Globus pallidus (tissue), 1 donor: ENCODE measurements at regions not wholly inside any gene's neighbourhood (a gene's known extent, or its start where the extent isn't known, plus 50 kb on each side); places are given as distances from the start of the nearest gene placed in this dataset.

Experiments used
- DNase-seq: peaks from one replicate; pipeline ENCODE4 v3.0.0-alpha.2; 2015; ENCODE audit warnings: low spot score

DNA sequence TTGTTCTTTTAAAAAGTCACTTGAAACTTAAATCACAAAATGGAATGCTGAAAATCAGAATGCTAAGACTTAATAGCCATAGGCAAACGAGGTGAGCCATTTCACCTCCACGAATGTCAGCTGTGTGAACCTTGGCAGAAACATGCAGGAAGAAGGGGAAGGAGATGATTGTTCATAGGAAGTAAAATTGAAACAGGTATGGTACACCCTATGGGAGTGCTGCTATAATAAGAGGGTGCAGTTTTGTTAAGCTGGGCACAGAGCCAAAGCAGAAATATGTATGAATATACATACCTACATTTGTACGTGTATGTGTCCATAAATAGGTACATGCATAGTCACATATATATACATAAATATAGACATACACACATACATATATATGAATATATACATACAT is 51.0 kb upstream of the SPINK5 start:
- no peak for DNase-seq

DNA sequence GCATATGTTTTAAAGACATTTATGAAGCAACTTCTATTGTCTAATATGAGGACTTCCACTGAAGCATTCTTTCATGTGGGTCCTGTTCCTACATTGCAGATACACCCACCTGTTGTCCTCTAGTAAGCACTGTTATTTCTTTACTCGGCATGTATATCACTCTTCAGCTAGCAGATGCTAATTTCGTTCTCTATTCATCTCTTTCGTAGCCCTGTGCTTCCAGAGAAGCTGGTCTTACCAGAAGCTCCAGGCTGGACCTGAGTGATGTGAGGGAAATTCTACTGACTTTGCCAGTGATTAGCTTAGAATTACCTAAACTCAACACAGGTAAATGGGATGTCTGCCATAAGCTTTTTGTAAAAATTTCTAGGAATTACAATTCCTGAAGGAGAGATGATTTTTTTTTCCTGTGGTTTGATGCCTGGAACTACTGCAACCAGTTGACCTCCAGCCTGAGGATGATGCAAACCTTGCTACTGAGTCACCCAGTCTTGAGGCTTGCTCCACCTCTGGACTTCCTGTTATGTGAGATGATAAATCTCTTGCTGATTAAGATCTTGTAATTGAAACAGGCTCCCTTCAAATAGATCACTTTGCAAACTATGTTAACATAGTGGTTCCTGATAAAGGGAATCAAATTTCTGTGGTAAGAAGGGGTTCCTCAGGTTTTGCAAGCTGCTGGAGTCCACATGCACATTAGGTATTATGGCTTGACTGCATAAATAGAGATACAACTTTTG is 52.2 kb upstream of the SPINK5 start:
- DNase-seq: no peak

DNA sequence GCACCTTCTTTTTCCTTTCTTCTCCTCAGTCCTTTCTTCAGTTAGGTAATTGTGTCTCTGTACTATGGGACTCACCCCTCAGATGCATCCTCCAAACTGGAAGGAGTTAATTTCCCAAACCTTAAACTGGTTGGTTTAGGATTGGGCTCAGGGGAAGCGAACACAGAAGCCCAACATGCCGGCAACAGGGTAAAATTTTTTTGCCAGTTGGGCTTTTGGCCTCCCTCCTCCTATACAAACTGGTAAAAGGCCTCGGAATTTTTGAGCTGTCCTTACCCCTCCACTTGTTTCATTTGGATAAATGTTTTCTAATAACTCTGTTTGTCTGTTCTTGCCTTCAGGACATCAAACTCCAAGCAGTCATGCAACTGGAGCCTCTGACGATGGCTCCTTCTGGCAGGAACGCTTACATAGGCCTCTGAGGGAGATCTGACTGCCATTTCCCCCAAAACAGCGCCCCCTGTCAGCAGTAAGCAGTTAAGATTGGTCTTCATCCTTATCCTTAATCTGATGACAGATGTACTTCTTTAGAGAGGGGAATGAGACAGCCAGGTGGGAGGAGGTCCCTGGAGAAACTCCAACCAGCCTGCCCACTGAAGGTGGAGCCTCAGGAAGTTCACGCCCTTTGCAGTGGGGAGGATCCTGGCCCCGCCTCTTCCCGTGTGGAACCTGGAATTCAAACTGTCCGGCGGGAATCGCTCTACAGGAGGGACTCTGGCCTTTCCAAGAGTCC is 57.8 kb upstream of the SPINK5 start:
- peak; percentile 0 for DNase-seq

DNA sequence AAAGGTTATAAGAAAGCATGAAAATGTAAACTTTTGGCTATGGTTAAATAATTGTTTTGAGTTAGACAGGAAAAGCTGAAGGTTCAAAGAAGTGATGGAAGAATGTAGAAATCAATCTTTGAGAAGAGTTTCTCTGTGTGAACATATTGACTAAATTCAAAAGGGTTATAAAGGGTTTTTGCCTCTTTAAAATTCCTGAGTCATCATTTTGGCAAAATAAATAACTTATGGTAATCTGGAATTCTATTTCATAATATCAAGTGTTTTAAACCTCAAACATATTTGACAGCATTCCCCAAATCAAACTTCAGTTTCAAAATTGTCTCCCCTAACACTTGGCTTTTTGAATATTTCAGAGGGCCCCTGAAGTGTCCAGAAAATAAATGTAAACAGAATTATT is 60.6 kb upstream of the SPINK5 start:
- DNase-seq: no peak

DNA sequence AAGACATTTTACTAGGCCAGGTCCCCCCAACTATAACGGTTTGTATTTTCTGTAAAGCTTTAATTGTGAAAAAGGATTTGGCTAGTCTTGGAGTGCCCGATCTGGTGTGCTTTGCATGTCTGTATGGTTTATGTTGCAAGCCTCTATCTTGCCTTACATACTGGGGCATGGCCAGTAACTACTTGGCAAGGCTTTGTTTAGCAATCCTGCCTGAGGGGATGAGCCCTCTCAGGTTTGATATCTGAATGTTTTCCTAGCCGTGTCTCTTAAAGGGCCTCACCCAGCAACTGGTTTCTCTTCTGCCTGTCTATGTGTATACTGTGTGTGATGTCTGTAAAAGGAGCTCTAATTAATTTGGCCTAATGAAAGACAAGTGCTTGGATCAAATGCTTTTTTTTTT is 61.3 kb upstream of the SPINK5 start:
- no peak for DNase-seq

DNA sequence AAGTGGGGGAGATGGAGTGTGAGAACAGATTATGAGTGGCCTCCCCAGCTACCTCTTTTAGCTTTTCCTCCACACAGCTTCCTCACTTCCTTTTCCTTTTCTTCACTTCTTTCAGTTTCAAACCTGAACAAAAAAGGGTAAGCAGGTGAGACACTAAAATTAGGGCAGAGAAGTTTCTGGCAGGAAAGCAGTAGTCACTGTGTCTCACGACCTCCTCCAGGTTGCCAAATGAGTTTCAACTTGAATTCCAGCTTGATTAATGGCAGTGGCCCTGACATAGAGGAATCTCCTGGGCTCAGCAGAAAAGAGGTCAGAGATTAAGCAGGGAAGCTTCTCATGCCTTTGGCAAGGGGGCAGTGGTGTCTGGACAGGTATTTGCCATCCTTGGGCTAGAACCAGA is 63.7 kb upstream of the SPINK5 start:
- no peak for DNase-seq

DNA sequence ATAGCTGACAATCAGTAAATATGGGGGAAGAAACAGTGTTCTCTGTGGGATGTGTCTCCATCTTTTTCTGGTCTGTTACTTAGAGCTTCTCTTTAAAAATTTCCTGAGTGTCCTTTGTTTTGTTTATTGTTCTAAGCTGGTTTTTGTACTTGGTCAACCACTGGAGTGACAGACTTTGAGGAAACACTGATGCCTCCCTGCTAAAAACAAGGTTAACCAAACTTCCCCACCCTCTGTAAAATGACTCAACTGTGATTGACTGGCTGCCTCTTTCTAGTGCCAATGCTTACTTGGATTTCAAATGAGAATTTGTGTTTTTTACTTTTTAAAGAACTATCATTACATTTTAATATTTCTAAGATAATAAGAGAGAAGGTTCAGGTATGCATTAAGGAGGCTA is 65.1 kb upstream of the SPINK5 start:
- no peak for DNase-seq

DNA sequence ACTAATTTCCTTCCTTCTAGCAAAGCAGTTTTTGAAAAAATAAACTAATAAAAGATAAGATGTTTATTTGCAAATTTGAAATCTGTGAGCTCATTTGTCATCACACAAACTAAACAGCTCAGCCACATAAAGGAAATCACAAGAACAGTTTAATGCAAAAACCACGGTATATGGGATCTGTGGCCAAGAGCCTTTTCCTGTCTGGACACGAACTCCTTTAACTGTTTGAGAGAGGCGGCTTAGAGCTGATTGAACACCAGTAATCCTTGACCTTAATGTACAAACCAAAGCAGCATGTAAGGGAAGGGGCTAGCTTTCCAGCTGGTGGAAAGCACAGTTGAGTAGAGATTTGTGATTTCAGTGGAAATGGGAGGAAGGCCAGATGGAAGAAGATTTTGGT is 66.3 kb upstream of the SPINK5 start:
- DNase-seq: no peak

DNA sequence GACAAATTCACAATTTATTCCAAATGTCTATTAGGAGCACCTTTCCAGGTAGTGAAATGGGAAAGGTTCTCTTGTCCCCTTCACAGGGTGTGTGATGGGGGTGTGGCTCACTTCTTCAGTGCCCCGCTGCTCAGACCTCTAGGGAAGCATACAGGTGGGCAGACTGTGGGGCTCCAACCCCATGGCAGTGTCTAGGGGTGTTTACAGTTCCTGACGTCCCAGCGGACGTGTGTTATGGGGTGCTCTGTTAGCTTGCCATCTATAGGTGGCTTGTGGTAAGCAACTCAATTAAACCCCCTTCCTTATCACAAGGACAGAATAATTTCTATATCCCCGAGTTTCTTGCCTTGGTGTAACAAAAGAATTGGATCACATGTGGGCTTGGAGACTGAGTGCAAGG is 67.4 kb upstream of the SPINK5 start:
- DNase-seq: no peak

DNA sequence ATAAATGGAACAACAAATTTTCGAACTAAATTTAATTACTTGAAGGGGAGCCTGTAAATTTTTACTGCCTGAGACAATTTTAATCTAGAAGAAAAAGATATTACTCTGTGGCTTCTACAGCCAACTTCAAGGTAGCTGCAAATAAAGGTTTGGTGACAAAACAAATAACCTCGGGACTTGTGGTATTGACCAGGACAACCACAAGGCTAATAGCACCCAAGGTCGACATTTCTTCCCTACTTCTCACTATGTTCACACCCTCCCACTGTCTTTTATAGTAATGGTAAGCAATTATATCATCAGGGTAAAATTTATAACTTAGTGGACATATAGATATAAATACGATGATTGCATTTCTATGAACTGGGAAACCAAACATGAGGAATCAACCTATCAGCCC is 67.9 kb upstream of the SPINK5 start:
- DNase-seq: no peak

DNA sequence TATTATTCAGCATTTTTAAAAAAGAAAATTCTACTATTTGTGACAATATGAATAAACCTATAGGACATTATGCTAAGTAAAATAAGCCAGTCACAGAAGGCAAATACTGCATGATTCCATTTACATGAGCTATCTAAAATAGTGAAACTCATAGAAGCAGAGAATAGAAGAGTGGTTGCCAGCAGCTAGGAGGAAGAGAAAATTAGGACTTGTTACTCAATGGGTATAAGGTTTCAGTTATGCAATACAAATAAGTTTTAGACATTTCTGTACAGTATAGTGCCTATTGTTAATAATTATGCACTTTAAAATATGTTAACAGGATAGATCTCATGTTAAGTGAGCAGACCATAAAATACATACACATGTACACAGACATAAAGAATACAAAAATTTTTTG is 73.8 kb upstream of the SPINK5 start:
- DNase-seq: no peak

DNA sequence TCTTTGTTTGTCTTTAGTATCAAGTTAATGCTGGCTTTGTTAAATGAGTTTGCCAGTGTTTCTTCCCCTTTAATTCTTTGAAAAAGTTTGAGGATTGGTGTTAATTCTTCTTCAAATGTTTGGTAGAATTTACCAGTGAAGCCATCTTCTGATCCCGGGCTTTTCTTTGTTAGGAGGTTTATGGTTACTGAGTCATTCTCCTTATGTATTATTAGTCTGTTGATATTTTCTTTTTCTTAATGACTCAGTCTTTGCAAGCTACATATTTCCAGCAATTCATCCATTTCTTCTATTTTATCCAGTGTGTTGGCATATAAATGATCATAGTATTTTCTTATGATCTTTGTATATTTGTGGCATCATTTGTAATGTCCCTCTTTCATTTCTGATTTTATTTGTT is 74.5 kb upstream of the SPINK5 start:
- no peak for DNase-seq

DNA sequence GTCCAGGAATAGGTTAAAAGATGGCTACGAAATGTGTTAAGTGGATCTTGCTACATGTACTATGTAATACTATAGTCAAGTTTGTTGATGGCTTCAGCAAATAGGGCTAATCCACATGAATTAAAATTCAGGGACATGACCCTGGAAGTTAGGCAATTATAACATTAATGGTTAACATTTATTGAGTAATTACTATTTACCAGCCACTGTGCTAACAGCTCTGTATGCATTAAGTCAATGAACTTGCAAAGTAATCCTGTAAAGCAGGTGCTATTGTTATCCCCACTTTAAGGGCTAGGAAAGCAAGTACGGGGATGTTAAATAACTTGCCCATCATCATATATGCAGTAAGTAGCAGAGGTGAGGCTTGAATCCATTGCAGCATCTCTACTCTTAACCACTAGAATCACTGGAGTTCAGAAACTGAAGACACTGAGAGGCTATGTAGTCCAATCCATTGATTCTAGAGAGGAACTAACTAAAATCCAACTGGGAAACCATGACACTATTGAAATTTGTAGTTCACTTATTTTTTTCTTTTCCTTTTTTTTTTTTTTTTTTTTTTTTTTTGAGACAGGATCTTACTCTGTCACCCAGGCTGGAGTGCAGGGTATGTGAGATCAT is 77.5 kb upstream of the SPINK5 start:
- DNase-seq: no peak

DNA sequence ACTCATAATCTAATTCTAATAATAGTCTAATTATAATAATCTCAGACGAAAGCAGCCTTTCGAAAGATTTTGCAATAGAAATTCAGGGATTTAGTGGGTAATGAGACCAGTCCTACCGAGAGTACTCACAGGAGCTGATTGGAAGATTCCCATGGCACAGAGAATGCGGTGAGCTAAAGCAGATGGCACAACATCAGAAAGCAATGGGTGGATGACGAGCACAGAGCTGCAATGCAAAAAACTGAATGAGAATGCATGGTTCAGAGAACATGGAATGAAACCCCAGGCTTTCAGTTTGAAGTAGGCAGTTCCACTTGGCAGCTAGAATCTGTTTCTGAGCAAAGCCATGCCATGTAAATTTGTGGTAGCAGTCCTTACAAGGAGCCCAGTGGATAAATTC is 78.2 kb upstream of the SPINK5 start:
- no peak for DNase-seq

DNA sequence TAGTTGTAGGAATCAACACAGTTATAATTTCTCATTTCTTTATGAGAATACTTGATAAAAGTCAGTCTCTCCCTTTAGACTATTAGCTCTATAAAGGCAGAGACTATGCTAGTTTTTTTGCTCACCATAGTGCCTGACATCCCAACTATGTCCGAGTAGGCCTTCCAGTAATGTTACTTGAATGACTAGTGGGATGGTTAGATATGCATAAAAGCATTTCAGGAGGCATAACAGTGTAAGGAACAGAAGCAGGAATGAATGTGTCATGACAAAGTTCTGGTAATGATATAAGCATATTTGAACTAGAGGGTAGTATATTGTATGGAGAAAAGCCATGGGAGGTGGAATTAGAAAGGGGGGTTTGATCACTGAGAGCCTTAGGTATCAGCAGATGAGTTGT is 77.4 kb upstream of the C5orf46 start:
- DNase-seq: no peak

DNA sequence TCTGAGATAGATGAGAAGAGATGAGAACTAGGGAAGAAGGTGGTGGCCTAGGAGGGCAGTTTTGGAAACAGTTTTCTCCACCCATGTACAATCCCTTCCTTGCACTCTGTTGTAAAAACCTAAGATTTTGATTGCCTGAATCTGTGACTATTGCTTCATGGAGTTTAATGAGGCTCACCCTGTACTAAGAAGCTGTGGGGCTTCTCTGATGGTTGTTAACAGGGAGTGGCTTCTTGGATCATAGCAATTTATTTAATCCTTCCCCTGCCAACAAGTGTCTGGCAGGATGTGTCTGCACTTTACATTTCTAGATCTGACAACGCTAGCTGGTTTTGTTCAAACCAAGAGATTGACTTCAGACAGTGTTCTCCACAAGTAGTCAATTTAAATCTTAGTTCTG is 74.7 kb upstream of the C5orf46 start:
- DNase-seq: no peak

DNA sequence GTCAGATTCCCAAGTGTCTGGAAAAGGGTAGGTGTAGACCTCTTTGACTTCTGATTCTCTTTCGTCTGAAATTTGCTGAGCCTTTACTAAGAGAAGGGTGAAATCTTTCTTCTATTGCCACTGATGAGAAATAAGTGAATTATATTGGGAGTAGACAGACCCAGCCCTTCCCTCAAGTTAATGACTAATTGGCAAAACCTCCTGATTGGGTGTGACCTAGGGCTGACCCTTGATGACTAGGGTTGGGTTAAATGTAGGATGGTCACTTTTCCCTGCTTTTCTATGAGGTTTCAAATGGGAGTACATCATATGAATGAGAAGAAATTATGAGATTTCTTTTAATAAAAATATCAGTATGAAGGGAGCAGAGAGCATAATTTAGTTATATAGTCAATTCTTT is 73.4 kb upstream of the C5orf46 start:
- DNase-seq: no peak

DNA sequence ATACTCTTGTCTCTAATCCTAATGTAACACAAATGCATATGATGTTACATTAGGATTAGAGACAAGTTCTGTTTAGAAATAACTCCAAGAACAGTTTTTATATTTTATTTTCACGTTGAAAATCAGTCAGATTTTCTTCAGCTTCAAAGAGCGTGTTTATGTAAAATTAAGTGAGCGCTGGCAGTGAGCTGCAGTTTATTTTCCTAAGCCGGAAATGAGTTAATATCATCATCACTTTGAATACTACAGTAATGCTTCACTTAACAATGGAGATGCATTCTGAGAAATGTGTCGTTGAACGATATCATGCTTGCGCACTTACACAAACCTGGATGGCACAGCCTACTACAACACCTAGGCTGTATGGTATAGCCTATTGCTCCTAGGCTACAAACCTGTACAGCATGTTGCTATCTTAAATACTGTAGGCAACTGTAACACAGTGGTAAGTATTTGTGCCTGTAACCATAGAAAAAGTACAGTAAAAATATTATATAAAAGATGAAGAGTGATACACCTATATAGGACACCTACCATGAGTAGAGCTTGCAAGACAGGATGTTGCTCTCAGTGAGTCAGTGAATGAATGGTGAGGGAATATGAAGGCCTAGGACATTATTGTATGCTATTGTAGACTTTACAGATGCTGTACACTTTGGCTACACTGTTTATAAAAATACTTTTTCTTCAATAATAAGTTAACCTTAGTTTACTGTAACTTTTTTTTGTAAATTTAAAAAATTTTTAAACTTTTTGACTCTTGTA is 65.9 kb upstream of the C5orf46 start:
- no peak for DNase-seq

DNA sequence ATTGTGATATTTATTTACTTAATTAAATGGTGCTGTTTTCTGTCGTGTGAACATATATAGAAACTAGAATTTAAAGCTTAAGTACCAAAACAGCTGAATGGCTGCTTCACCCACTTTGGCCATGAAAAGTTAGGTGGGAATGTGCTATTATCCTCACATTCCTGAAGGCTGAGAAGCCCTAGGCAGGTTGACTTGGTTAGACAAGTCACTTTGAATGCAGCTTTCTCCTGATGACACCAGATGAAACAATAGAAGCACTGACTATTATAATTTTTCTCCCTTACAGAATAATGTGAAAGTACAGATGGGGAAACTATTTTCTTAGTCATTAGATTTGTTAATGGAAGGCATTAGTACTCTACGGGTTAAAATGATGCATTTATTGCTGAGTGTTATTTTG is 65.1 kb upstream of the C5orf46 start:
- DNase-seq: no peak

DNA sequence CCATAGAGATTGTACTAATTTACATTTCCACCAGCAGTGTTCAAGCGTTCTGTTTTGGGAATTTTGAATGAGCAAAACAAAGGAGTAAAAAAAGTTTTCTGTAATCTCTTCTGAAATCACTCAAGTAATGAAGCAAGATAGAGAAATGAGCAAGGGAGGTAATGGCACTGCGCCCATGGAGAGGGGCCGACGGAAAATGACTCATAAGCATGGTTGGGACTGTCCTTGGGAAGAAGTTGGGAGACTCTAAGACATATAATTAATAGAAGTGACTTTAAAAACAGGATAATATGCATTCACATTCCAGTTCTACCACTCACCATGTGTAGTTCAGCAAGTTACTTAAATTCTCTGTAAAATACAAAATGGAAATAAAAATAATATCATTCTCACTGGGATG is 62.5 kb upstream of the C5orf46 start:
- no peak for DNase-seq

DNA sequence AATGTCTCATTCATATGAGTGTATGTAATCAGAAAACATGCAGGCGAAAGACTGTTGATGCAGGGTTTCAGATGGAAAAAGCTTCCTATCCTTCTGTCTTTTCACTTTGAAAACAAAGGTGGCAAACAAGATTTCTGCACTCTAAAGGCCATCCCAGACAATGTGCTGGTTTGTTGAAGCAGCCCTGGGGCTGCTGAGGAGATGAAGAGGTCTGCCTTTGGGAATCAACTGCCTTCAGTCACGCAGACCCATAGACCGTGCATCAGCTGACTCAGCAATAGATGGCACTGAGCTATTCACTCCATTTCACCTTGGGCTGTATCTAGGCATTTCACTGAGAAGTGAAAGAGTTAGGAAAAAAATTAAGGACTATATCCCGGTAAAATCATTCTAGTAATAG is 60.5 kb upstream of the C5orf46 start:
- DNase-seq: no peak

DNA sequence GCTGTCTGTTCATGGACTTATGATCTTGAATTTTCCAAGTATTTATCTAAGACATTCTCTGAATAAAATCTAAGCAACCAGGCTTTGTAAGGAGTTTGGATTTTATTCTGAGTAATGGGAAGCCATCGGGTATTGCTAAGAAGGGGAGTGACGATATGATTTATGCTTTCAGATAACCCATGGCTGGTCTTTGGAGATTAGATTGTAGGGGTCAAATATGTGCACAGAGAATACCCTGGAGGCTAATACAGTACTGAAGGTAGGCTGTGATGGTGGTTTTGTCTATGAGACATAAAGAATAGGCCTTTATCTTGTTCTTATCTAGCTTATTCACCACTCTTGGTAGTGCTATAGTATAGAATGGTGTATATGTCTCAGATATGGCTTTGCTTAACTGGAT is 60.0 kb upstream of the C5orf46 start:
- DNase-seq: no peak

DNA sequence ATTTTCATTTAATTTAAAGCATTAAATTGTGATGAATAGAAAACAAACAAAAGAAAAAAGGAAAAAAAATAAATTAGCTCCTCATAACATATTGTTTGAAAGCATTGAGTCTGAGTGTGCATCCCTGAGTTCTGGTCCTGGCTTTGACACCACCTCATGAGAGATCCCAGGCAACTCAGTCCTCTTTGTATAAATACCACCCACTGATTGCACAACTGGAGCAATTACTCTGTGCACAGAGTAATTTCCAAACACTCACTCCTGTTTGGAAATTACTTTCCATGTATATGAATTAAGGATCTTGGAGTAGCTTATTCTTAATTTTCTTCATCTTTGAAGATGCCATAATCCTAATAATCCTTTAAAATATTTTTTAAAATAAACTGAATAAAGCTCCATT is 59.4 kb upstream of the C5orf46 start:
- DNase-seq: no peak
